Liver (tissue), 3 donors: ENCODE measurements at regions not wholly inside any gene's neighbourhood (a gene's known extent, or its start where the extent isn't known, plus 50 kb on each side); places are given as distances from the start of the nearest gene placed in this dataset.

Experiments
- CTCF ChIP-seq: fragments of 150-350 bp; IDR thresholded peaks from 2 replicates; pipeline ENCODE4 v1.5.1; 2017; ENCODE audit warnings: improper control_type of control experiment, low read depth, low read length; ENCODE audit not compliant: missing input control
- EGR1 ChIP-seq, 2 donors: IDR thresholded peaks; 2 replicates each; pipeline ENCODE4 v1.6.1; 2016 to 2018; ENCODE audit warnings: antibody characterized with exemption in 2 of 2, low read depth in 2 of 2
- FOXA1 ChIP-seq: IDR thresholded peaks from 2 replicates; pipeline ENCODE4 v1.6.1; 2016; ENCODE audit warnings: antibody characterized with exemption
- FOXA2 ChIP-seq: IDR thresholded peaks from 2 replicates; pipeline ENCODE4 v1.6.1; 2016; ENCODE audit warnings: antibody characterized with exemption
- GABPA ChIP-seq, 2 donors: IDR thresholded peaks in 1 of 2; conservative IDR thresholded peaks in 1 of 2; 2 replicates each; pipeline ENCODE4 v1.6.1; 2016; ENCODE audit warnings: antibody characterized with exemption in 2 of 2, mild to moderate bottlenecking in 1 of 2, moderate library complexity in 1 of 2
- REST ChIP-seq: IDR thresholded peaks from 2 replicates; pipeline ENCODE4 v1.6.1; 2016; ENCODE audit warnings: antibody characterized with exemption, mild to moderate bottlenecking
- RXRA ChIP-seq, 2 donors: IDR thresholded peaks; 2 replicates each; pipeline ENCODE4 v1.6.1; 2017 to 2018; ENCODE audit warnings: antibody characterized with exemption in 2 of 2, mild to moderate bottlenecking in 1 of 2
- YY1 ChIP-seq: IDR thresholded peaks from 2 replicates; pipeline ENCODE4 v1.6.1; 2016; ENCODE audit warnings: antibody characterized with exemption, mild to moderate bottlenecking
- ZBTB33 ChIP-seq: IDR thresholded peaks from 2 replicates; pipeline ENCODE4 v1.6.1; 2016; ENCODE audit warnings: antibody characterized with exemption
- TF ChIP-seq, protein P1 (sequence below): IDR thresholded peaks from 2 replicates; pipeline ENCODE4 v1.6.1; 2016; ENCODE audit warnings: antibody characterized with exemption
- donor health status: healthy.
- donor health status: healthy.

GRCh38 chr2:17272170-17272569, 246.1 kb downstream of the RAD51AP2 start:
- TF ChIP-seq, protein P1, sequence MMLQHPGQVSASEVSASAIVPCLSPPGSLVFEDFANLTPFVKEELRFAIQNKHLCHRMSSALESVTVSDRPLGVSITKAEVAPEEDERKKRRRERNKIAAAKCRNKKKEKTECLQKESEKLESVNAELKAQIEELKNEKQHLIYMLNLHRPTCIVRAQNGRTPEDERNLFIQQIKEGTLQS, result no peak
- TF ChIP-seq GABPA (IDR thresholded peaks at IDR 0.05 in 1 of 2, conservative IDR thresholded peaks at IDR 0.05 in 1 of 2), result no peak
- no peak for TF ChIP-seq YY1
- TF ChIP-seq CTCF, result no peak
- TF ChIP-seq REST, result no peak
- no peak for TF ChIP-seq RXRA (IDR thresholded peaks at IDR 0.05)
- no peak for TF ChIP-seq FOXA1
- no peak for TF ChIP-seq EGR1 (IDR thresholded peaks at IDR 0.05; ENCODE audit: low read depth in 2 of 2)
- no peak for TF ChIP-seq ZBTB33
- no peak for TF ChIP-seq FOXA2
